HL-60 (cell line): ENCODE measurements at regions not wholly inside any gene's neighbourhood (a gene's known extent, or its start where the extent isn't known, plus 50 kb on each side); places are given as distances from the start of the nearest gene placed in this dataset.

Source experiments
- CTCF ChIP-seq: IDR thresholded peaks from one replicate; pipeline ENCODE4 v1.5.1; 2011; ENCODE audit warnings: low read length, control low read depth, inconsistent platforms; ENCODE audit not compliant: insufficient read depth
- GABPA ChIP-seq: IDR thresholded peaks from 2 replicates; pipeline ENCODE4 v1.6.1; 2012; ENCODE audit warnings: low read depth
- POLR2AphosphoS5 ChIP-seq: IDR thresholded peaks from 2 replicates; pipeline ENCODE4 v1.6.1; 2012; ENCODE audit warnings: low read depth
- REST ChIP-seq: IDR thresholded peaks from 2 replicates; pipeline ENCODE4 v1.6.1; 2012; ENCODE audit warnings: low read depth; ENCODE audit not compliant: insufficient replicate concordance
- SPI1 ChIP-seq: IDR thresholded peaks from 2 replicates; pipeline ENCODE4 v1.6.1; 2012; ENCODE audit warnings: low read depth, mild to moderate bottlenecking, borderline replicate concordance

GRCh38 chr2:236841389-236841788, 244.3 kb upstream of the COPS8 start:
- TF ChIP-seq CTCF, result no peak
- no peak for TF ChIP-seq REST
- TF ChIP-seq SPI1, result no peak
- no peak for TF ChIP-seq POLR2AphosphoS5
- no peak for TF ChIP-seq GABPA
